HG03565 (cell line): ENCODE measurements at regions not wholly inside any gene's neighbourhood (a gene's known extent, or its start where the extent isn't known, plus 50 kb on each side); places are given as distances from the start of the nearest gene placed in this dataset.
"Not testable (repeated sequence)": the region's sequence is repeated elsewhere in the genome, so short reads cannot be mapped to it uniquely, and the experiment has no call there.

Experiments used
- ATAC-seq: cut with Tn5 transposase; IDR thresholded peaks from one replicate; pipeline ENCODE4 v1.9.1; 2021; ENCODE audit warnings: mild to moderate bottlenecking, moderate library complexity; ENCODE audit not compliant: unreplicated experiment

DNA sequence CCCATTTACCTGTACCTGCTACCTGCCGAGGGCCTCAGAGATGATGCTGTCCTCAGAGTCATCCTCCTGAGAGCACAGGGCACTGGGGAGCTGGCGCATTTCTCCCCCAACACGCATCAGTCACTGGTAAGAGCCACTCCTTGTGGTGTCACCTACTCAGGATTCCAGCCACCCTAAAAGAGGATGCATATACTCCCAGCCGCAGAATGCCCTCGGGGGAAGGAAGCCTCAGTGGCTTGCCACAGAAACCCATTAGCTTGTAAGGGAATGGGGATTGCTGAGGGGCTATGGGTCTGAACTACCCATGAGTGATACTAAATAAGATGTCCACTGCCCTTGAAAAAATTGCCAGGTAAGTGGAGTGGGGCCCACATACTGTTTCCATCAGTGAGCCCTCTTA lies 279.2 kb downstream of the WDR11 start:
- no peak for ATAC-seq

DNA sequence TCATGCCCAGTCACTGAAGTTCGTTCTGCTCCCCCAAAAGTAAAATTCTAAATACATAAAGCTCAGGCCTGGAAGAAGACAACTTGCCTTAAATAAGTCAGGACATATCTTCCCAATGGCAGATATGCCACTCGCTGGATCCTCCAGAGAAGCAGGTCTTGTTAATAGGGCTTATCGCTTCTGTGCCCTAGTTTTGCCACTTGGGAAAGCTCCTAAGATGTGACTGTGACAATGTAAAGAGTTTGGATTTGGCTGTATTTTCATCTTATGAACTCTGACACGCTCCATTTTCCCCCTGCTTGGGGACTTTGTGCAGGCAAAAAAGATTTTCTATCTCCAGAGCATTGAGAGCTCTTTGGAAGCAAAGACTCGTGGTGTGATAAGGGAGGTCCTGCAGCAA lies 279.9 kb downstream of the WDR11 start:
- ATAC-seq = no peak

DNA sequence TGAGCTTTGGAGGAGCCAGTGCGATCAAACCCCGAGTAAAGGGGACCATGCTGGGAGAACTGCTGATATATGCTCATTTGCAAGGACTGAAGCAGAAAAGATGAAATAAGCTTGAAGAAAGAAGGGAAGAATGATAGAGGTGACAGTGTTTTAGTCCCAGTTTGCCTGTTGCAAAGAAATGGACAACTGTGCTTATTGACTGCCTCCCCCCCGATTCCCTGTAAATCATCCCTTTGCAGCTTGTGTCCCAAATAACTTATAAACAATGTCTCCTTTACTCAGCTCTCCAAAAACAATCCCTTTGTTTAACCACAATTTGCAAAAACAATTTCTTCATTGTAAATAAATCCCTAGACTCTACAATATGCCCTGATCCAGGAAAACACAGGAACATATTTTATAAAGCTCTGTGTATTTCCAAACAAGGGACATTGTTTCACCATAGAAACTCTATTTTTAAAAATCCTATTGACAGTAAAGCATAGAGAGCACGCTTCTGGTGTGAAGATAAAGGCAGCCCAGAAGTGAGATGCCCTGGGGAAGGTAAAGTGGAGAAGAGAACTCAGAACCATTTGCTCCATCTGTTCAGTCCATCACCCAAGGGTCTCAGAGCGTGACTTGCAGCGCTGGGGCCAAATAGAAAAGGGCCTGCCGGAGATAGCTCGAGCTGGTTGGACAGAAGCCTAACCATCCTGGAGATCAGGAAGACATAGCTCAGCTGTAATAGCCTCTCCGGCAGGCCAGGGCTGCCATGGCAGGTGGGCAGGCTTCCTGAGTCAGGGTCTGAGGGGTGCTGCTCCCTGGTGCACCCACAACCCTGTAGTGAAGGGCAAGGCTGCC lies 280.5 kb downstream of the WDR11 start:
- no peak for ATAC-seq

DNA sequence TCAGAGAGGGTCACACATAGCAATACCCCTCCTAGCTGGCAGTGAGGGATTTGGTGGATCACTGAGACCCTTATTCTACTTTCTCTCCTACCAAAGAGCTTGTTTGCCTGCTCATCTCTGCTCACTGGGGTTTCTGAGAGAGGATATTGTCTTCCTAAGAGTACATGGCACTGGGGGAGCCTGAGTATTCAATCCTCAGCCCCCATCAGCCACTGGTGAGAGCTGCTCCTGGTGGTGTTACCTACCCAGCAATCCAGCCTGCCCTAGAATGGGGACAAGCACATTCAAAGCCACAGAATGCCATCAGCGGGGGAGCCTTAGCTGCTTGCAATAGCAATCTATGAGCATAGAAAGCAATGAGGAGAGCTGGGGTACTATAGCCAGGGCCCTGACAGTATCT lies 281.1 kb downstream of the WDR11 start:
- ATAC-seq = no peak

GRCh38 chr10:121133901-121134300 lies 282.7 kb downstream of the WDR11 start:
- ATAC-seq = no peak

DNA sequence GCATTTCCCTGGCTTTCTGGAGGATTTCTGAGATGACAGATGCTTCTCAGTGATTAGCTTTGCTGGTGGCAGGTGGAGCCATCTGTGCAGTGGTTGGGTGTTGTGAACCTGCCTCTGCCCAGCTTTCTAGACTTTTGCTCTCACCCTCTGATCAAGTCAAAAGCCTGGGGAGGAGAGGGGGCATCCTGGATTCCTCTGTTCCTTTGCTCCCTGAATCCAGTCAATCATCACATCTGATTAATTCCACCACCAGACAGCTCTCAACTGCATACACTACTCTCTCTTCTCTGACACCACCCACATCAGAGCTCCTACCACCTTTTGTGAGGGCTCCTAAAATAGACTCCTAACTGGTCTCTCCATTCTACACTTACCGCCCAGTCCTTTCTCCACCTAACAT lies 283.5 kb downstream of the WDR11 start:
- no peak for ATAC-seq

DNA sequence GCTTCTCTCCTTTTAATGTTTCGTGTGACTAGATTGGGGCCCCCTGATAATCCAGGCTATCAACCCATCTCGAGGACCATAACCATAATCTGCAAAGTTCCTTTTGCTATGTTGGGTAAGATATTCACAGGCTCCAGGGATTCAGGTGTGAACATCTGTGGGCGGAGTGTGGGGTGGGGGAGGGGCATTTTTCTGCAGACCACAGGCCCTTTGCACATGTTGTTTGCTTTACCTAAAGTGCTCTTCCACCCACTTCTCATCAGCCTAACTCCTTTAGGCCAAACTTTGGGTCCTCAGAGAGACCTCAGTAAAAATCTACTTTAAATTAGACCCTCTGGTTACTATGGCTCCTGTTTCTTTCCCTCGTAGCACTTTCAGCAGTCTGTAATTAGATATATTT lies 284.4 kb downstream of the WDR11 start:
- ATAC-seq = no peak

- ATAC-seq = no peak
These were observed 286.4 kb downstream of the WDR11 start for GRCh38 chr10:121137533-121137932.

- no peak for ATAC-seq
These were observed 287.1 kb downstream of the WDR11 start for GRCh38 chr10:121138112-121138860.

DNA sequence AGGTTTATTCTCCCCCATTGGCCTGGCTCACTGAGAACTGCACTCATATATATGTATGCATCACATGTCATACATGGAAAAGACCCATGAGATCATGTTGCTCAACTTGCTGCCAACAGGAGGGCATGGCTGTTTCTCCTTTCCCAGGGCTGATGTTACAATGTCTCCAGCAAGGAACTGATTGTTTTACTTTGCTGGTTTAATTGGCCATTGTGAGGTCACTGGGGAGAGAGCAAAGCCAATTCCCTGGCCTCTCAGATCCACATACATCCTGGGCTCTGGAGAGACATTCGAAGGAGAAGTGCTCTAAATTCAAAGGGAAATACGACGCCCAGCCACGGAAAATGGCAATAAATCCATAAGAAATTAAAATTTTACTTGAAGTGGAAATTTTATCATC lies 287.8 kb downstream of the WDR11 start:
- ATAC-seq = no peak

- not testable (repeated sequence) for ATAC-seq
These were observed 294.7 kb downstream of the WDR11 start for GRCh38 chr10:121145802-121146395.

- ATAC-seq = no peak
These were observed 297.8 kb downstream of the WDR11 start for GRCh38 chr10:121148921-121149320.

DNA sequence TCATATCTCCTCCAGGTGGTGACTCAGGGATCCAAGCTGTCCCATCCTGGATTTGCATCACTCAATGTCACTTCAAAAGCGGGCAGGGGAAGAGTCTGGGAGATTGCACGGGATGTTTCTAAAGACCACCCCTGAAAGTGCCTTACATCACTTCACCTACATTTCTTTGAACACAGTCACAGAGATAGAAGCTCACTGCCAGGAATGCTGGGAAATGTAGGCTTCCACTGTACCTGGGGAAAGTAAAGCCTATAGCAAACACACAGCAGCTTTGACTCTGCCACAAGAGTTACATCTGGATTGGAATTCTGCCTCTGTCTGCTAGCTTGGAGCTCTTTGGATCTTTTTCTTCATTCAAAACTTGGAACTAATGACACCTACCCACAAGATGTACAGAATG lies 300.9 kb downstream of the WDR11 start:
- ATAC-seq = no peak

DNA sequence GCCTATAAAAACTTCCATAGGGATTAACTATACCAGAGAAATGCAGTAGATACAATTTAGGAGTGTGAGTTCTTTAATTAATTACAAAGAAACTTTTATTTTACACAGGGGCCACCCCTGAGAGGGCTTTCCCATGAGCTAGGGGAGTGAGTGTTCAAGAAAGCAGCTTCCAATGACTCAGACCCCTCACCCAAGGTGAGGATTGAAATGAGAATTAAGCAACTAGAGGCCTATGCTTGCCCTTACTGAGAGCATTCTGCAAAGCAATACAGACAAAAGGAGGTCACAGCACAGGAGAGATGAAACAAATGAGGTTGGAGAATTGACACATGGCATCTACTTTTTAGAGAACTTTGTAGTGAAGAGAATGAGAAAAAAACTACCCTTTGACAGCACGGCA lies 301.8 kb downstream of the WDR11 start:
- ATAC-seq = no peak

DNA sequence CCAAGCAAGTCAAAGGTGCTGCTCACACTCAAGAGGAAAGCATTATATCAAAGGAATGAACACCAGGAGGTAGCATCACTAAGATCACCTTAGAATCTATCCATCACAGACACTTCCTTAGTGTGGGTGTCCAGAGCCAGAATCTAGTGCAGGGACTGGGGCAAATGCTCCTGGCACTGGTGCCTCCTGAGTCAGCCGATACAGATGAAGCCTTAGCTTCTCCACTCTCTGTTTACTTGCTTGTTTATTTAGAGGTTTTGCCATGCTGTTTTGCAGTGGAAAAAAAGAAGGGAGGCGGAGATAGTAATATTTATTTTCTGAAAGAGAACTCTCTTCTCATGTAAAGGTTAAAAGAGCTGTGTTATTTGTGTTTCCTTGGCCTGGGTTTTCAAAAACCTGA lies 303.1 kb downstream of the WDR11 start:
- ATAC-seq = no peak

DNA sequence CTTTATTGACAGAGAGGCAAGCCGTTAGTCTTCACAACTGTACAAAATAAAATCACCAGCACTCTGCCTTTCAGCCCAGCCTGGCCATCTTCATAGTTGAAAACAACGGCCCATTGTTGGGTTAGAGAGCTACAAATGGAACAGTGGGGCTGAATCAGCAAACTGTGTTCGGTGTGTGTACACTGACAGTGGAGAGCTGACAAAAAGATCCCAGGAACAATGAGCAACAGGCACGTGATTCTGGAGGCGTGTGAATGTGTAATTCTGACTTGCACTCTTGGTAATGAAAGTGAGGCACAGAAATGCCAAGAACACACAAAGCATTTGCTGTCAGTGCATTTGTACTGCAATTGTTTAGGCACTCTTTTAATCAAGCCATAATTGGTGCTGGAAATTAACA lies 303.7 kb downstream of the WDR11 start:
- ATAC-seq = no peak

GRCh38 chr10:121155742-121156474 lies 304.7 kb downstream of the WDR11 start:
- no peak for ATAC-seq

DNA sequence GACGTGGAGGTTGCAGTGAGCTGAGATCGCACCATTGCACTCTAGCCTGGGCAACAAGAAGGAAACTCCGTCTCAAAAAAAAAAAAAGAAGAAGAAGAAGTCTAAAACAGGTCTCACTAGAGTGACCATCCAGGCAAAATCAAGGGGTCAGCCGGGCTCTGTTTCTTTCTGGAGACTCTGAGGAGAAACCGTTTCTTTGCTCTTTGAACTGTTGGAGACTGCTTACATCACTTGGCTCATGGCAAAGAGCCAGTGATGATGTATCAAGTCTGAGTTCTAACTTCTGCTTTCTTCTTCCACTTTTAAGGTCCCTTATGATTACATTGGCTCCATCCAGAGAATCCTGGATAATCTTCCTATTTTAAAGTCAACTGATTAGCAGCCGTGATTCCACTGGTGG lies 306.8 kb downstream of the WDR11 start:
- no peak for ATAC-seq

GRCh38 chr10:121158988-121159579 lies 307.9 kb downstream of the WDR11 start:
- ATAC-seq = no peak

DNA sequence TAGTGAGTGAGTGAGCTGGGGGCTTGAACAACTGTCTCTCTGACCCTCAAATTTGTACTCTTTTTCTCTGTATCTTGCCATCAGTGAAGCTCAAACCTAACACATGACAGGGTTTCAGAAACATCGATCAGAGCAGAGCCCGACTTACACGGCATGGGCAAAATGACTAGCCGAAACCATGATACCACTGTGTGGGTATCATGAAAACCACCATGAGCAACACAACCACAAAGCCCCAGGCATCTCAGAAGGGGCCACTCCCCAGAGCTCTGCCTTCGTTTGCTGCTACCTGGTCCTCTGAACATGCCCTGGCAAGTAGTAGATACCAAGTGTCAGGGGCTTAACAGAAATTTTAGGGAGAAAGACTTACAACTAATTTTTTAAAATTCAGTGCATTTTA lies 308.5 kb downstream of the WDR11 start:
- ATAC-seq = peak; percentile 51

DNA sequence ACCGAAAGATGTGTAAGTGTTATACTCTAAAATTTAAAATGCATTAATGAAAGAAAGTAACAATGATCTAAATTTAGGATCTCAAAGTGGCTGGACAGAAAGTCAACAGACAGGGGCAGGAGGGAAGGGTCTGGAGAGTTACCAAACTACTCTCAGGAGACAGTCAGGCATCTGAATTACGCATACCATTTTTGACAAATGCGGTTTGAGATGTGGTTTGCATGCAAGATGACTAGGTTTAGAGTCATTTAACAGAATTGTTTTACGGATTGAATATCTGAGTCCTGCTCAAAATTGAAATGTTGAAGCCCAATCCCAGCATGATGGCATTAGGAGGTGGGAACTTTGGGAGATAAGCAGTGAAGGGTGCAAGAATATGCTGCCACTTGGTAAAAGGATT lies 314.1 kb downstream of the WDR11 start:
- no peak for ATAC-seq
